T-helper 2 cell treated with Interferon-gamma antibody and Interleukin-4, amounts not matched to agents 100 ng/mL and 5 ng/mL, for 36 hours (primary cell): ENCODE measurements at regions not wholly inside any gene's neighbourhood (a gene's known extent, or its start where the extent isn't known, plus 50 kb on each side); places are given as distances from the start of the nearest gene placed in this dataset.

Experiments
- intact Hi-C: fragments of 100-400 bp; cut with micrococcal nuclease; formaldehyde crosslinking; loops from one replicate; pipeline ENCODE4 v1.15.1; 2023

GRCh38 chr2:16334886-16335603 is 330.6 kb downstream of the CYRIA start:
- intact Hi-C loops = no loop called here

- intact Hi-C loops = no loop called here
Measured at GRCh38 chr2:16334366-16334765, 331.3 kb downstream of the CYRIA start.

- intact Hi-C loops = no loop called here
Measured at GRCh38 chr2:16333681-16334080, 332.0 kb downstream of the CYRIA start.

GRCh38 chr2:16332681-16333557 is 332.7 kb downstream of the CYRIA start:
- intact Hi-C loops = no loop called here

GRCh38 chr2:16331772-16332171 is 333.9 kb downstream of the CYRIA start:
- intact Hi-C loops = no loop called here

GRCh38 chr2:16330982-16331381 is 334.7 kb downstream of the CYRIA start:
- intact Hi-C loops = no loop called here

- intact Hi-C loops = no loop called here
Measured at GRCh38 chr2:16330571-16330970, 335.1 kb downstream of the CYRIA start.

GRCh38 chr2:16330012-16330411 is 335.6 kb downstream of the CYRIA start:
- intact Hi-C loops = no loop called here

GRCh38 chr2:16329421-16329820 is 336.2 kb downstream of the CYRIA start:
- intact Hi-C loops = no loop called here

GRCh38 chr2:16328521-16329190 is 337.0 kb downstream of the CYRIA start:
- intact Hi-C loops = no loop called here

GRCh38 chr2:16327326-16327725 is 338.3 kb downstream of the CYRIA start:
- intact Hi-C loops = no loop called here

- intact Hi-C loops = no loop called here
Measured at GRCh38 chr2:16326711-16327300, 338.8 kb downstream of the CYRIA start.

GRCh38 chr2:16325976-16326510 is 339.6 kb downstream of the CYRIA start:
- intact Hi-C loops = no loop called here

GRCh38 chr2:16325016-16325975 is 340.3 kb downstream of the CYRIA start:
- intact Hi-C loops = no loop called here

- intact Hi-C loops = no loop called here
Measured at GRCh38 chr2:16324544-16324937, 341.1 kb downstream of the CYRIA start.

GRCh38 chr2:16323551-16324543 is 341.8 kb downstream of the CYRIA start:
- intact Hi-C loops = no loop called here

GRCh38 chr2:16323126-16323520 is 342.5 kb downstream of the CYRIA start:
- intact Hi-C loops = no loop called here

GRCh38 chr2:16322308-16323125 is 343.1 kb downstream of the CYRIA start:
- intact Hi-C loops = no loop called here
